ENCODE measurements at regions not wholly inside any gene's neighbourhood (a gene's known extent, or its start where the extent isn't known, plus 50 kb on each side); places are given as distances from the start of the nearest gene placed in this dataset.
"Not testable (repeated sequence)": the region's sequence is repeated elsewhere in the genome, so short reads cannot be mapped to it uniquely, and the experiment has no call there.

GRCh38 chr1:82153272-82153629, 352.5 kb downstream of the ADGRL2 start:
- no peak for DNase-seq

DNA sequence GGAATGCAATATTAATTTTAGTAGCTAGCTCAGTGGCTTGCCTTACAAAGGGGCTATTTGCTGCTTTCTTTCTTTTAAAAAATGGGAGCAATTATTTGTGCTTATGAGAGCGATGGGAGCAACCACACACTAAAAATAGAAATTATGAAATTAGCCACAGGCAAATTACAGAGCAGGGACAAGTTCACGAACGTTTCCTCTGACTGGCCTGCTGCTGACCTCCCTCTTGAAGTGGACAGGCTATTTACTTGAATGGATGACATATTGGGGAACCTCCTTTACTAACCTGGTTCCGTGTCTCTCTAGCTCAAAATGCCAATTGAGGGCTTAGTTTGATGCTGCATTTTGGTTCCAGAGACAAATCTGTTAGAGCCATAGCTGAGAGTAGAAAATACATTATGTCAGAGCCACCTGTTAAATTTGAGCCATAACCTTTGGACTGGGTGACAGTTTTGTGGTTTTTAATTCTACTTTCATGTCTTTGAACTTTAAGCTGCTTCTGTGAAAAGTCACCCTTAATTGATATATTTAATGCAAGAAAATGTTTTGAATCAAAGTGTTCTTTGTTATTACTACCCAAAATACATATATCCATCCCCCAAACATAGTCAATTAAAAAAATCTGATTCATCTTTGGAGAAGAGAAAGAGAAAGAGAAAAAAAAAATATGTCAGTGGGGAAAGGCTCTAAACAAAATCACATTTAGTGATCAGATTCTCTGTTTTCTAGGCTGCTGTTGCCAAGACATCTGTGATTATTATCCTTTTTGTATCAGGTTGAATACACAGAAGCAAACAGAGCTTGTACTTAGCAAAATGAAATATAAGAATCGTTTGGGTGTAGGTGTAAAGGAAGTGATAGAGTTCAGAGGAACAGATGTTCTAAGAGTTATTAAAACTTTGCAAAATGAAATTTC, 351.9 kb downstream of the ADGRL2 start:
- DNase-seq = peak; percentile 60

GRCh38 chr1:82145656-82146055, 344.9 kb downstream of the ADGRL2 start:
- no peak for DNase-seq

- peak; percentile 52 for DNase-seq
These were observed 342.5 kb downstream of the ADGRL2 start for GRCh38 chr1:82143108-82143833.

- DNase-seq = no peak
These were observed 340.7 kb downstream of the ADGRL2 start for GRCh38 chr1:82141390-82141789.

- DNase-seq = no peak
These were observed 339.2 kb downstream of the ADGRL2 start for GRCh38 chr1:82139751-82140468.

DNA sequence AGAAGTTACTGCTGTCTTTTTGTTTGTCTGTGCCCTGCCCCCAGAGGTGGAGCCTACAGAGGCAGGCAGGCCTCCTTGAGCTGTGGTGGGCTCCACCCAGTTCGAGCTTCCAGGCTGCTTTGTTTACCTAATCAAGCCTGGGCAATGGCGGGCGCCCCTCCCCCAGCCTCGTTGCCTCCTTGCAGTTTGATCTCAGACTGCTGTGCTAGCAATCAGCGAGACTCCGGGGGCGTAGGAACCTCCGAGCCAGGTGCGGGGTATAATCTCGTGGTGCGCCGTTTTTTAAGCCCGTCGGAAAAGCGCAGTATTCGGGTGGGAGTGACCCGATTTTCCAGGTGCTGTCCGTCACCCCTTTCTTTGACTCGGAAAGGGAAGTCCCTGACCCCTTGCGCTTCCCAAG, 335.6 kb downstream of the ADGRL2 start:
- not testable (repeated sequence) for DNase-seq

DNA sequence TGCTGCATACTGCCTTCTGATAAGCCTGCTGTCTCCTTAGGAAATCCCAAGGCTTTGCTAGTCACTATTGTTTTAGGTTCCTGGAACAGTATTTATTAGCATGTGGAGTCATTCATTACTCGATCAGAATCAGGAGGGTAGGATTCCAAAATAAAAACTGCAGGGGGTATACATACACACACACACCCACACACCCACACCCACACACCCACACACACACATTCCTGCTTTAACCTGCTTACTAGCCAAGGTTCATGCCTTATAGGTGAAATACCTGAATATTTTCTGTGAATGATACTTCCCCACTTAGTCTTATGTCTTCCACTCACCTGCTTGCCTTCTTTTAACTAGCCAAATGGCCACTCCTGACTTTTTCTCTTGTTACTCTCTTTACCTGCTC, 325.1 kb downstream of the ADGRL2 start:
- no peak for DNase-seq

DNA sequence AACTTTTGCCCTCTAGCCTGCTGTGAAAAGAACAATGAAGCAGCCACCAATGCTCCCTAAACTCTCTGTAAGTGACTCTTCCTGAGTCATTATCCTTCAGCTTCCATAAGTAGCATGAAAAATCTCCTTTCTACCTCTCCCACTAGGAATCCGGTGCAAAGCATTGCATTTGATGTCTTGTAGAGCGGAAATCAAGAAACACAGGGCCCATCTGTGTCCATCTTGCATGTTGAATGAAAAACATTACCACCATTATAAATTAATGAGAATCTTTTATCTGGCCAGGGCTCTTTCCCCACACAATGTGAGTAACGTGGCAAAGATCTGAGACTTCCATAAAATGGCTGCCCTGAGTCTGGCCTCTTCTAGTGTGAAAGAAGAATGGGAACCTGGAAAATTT, 324.4 kb downstream of the ADGRL2 start:
- no peak for DNase-seq

DNA sequence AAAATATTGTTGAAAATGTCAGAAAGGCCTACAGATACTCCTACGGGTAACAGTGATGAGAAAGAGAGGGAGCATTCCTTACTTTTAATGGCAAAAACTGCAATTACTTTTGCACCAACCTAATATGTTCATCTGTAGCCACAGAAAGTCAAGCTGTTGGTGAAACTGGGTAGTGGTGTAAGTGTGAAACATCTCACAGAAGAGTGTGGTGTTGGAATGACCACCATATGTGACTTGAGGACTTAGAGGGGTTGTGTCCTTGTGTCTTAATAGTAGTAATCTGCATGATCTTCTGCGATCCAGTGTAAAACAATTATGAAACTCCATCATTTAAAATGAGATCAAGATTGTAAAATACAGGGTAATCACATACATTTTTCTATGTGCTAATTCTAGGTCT, 320.7 kb downstream of the ADGRL2 start:
- no peak for DNase-seq

GRCh38 chr1:82116105-82116504, 315.4 kb downstream of the ADGRL2 start:
- no peak for DNase-seq

- DNase-seq = no peak
These were observed 314.2 kb downstream of the ADGRL2 start for GRCh38 chr1:82114887-82115286.

DNA sequence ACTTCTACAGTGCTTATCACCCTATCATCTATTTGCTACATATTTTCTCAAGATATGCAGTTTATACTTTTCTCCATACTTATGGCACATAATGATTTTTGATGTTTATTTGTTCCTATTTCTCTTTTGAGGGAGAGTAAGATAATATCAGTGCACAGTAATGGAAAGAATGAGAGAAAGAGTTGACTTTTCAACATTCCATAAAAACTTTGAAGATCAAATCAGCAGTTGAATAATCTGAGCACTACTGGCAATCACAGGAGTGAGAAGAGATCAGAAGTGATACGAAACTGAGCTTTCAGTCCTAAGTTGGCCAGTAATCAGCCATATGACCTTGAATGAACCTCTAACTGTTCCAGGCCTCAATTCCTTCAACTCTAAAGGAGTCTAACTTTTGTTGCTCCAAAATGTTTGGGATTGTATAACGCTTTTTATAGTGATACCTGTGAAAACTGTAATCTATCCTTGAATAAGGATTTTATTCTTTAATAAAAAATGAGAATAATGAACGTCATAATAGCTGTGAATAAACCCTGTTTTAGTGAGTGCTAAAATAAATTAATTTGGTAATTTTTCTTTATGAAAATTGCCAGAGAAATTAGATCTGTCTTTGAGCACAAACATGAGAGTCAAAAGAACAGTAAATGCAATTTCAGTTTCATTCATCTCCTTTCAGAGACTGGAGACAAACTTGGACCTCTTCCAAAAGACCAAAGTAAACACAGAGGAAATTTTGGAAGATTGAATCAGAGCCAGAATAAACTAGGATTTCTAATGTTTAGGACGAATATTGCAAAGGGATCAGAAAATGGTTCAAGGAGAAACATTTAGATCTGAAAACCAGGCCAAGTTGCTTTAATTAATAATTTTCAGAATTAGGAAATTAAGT, 309.9 kb downstream of the ADGRL2 start:
- DNase-seq = no peak

GRCh38 chr1:82108843-82109242, 308.1 kb downstream of the ADGRL2 start:
- DNase-seq = no peak

GRCh38 chr1:82106672-82107071, 305.9 kb downstream of the ADGRL2 start:
- DNase-seq = no peak

GRCh38 chr1:82099170-82099569, 298.4 kb downstream of the ADGRL2 start:
- no peak for DNase-seq

DNA sequence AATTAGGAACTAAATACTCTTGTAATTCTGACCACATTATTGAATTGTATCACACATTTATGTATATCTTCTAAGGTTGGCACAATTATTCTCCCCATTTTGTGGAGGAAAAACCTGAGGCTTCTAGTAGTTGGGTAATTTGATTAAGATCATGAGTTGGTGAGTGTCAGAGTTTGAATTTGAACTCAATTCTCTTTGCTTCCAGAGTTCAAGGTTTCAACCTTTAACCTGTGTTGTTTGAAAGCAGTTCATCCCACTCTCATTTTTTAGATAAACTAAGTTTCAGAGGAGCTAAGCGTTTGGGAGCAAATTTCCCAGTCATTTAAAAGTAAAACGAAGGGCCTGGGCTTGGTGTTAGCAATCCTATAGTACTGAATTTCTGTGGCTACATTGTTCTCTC, 293.4 kb downstream of the ADGRL2 start:
- no peak for DNase-seq

DNA sequence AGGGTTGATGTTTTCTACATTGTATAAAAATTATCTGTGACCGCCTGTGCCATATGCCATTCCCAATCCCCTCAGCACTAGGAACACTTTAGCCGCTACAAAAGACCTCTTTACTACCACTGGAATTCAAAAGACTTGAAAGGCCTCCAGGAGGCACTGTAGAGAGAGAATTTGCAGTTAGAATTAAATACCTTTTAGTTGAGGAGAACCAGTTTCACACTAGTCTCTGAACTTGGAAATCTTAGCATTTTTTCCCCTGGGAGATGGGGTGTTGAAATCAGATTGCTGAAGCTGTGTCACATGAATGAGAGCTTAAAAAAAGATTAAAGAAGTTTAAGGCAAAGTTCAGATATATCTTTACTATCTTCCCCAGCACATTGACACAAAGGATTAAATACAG, 291.0 kb downstream of the ADGRL2 start:
- DNase-seq = peak; percentile 5

GRCh38 chr1:82091265-82091664, 290.5 kb downstream of the ADGRL2 start:
- DNase-seq = no peak

DNA sequence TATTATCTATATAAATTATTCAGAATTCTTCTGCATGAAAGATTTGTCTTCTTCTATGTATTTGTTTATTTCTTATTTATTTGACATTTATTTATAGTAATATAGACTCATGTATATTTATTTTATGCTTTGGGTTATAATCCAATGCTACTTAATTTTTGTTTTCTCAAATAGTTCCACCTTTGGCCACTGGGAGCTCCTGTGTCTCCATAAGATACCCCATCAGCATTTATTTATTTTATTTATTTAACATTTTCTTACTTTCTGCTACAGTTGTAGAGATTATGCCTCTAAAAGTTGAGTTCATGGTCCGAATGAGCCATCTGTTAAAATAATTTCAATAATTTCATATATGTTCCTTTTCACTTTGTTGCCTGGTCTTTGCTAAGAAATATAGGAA, 289.4 kb downstream of the ADGRL2 start:
- DNase-seq = peak; percentile 2

GRCh38 chr1:82086739-82087138, 286.0 kb downstream of the ADGRL2 start:
- DNase-seq = peak; percentile 34

DNA sequence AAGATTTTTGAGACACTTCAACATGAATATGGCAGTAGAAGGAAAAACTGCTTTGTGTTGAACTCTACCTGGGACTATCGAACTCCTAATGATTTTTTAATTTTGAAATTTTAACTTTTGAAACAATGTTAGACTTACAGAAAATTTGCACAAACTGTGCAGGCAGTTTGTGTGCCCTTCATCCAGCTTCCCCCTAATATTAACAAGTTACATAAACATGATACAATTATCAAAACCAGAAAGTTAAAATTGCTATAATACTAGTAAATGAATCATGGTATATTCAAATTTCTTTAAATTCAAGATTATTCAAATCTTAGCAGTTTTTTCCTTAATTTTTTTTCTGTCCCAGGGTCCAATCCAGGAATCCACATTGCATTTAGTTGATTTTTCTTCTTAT, 278.9 kb downstream of the ADGRL2 start:
- no peak for DNase-seq

DNA sequence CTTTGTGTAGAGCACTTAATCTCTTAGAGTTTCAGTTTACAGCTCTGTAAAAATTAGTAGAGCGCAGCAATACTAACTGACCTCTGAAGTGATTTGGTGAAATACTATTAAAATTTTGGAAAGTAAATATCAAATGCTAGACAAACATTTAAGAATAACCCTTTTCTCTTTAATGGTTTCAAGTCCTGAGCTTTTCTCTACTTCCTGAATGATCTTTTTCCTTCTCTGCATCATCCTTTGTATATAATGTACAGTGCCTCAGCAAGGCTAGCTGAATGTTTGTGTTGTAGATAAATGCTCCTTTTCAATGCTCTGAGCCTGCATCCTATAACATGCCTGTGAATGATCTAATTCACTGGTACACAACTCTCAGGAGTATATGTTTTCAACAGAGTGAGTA, 272.9 kb downstream of the ADGRL2 start:
- no peak for DNase-seq

Measured in MV-4-11 (cell line).